Fibroblast of peridontal ligament (primary cell): ENCODE measurements at regions not wholly inside any gene's neighbourhood (a gene's known extent, or its start where the extent isn't known, plus 50 kb on each side); places are given as distances from the start of the nearest gene placed in this dataset.
A peak's percentile ranks its signal among the peaks of the same experiment; 100 is the strongest.

ENCODE experiments used
- DNase-seq: peaks from one replicate; pipeline ENCODE4 v3.0.0-alpha.2; 2010; ENCODE audit errors: extremely low read depth

DNA sequence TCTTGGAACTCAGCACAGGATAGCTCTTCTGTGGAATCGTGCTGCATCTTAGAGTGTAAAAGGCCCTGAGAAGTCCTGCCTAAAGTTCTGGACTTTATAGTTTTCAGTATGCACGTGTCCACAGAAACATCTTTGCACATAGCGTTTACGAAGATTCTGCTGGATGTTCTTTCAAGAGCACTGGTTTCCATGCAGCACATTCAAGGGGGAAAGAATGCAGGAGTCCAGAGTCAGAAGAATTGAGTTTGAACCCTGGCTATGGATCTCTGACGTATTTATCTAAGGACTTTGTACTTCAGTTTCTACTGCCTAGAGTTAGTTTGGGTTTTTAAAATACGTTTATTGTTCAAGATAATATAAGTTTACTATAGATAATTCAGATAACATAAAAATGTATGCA is 282.8 kb upstream of the ZMIZ1 start:
- DNase-seq = no peak

DNA sequence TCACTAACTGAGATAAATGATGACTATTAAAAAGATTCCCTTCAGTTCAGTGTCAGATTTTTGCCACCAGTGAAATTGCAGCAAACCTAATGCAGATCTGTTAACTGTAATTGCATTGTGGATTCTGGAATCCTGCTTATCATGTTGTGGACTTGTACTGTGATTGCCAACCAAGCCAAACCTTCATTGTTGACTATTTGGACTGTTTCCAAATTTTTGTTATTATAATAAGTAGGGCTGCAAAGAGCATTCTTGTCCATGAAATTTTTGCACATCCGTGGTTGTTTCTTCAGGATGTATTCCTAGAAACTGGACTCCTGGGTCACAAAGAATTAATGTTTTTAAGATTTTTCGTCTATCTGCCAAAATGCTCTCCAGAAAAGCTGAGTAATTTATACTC is 281.6 kb upstream of the ZMIZ1 start:
- DNase-seq = no peak

DNA sequence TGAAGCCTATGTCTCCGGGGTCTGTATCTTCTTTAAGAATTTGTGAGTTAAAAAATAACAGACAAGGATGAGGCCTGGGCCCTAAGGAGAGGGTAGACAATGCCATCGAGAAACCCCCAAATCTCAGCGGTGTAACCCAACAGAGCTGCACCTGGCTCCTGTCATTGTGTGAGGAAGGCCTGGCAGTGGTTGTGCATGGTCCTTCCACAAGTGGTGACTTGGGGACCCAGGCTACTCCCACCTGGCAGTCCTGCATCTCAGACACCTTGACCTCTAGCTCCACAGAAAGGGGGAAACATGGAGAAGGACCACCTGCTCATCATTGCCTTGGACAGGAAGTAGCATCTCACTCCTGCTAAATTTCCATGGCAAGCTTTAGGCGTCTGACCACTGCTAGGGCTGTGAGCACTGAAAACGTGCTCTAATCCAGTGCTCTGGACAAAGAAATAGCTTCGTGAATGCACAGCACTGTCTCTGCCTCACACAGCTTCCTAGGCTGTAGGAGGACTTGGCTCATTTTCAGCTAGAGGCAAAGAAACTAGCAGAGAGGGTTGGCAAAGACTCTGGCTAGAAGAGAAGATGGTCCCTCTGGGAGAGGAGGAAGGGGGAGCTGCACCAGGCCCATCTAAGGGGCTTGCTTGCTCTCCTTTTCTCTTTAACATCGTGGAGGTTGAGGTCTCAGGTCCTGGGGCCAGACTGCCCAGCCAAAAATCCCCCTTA is 273.9 kb upstream of the ZMIZ1 start:
- DNase-seq = no peak

DNA sequence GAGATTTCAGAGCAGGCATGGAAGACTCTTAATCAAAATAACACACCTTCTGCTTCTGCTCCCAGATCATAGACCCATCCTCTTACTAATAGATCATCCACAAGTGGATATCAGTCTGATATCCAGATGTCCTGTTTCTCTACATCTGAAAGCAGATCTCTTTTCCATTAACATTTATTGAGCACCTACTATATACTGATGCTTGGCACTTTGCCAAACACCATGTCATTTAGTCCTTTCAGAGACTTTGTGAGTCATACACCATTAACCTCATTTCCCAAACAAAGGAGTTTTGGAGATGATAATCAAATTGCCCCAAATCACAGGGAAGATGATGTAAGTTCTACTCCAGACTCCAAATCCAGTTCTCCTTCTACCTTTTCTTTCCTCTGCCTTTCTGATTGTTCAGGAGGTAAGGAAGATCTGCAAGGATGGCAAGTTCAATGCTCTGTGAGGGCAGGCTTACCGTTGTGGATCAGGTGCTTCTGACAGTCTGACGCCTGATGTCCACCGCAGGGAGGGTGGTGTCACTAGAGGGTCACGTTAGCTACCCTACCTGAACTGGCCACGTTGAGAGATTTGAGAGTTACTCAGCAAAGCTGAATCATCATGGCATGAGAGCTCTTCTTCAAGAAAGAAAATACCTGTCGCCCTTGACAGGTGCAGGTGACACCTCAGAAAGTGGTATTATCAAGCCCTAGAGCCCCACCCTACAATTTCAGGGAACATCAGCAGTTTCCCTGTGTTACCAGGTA is 269.6 kb upstream of the ZMIZ1 start:
- no peak for DNase-seq

DNA sequence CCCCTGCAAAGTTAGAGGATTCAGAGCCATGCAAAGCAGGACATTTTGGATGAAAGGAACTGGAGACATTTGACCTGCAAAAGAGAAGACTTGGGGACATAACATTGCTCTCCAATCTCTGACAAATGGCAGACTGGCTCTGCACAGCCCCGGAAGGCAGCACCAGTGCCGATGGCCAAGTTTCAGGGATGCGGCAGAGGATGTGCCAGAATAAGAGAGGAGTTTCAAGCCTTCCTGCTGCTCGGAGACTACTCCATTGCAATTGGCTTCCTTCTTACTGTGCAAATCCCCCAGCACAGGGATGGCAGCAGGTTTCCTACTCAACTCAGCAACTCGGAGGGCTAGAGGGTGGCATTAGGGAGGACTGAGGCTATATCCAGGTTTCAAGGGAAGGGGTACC is 268.8 kb upstream of the ZMIZ1 start:
- no peak for DNase-seq

DNA sequence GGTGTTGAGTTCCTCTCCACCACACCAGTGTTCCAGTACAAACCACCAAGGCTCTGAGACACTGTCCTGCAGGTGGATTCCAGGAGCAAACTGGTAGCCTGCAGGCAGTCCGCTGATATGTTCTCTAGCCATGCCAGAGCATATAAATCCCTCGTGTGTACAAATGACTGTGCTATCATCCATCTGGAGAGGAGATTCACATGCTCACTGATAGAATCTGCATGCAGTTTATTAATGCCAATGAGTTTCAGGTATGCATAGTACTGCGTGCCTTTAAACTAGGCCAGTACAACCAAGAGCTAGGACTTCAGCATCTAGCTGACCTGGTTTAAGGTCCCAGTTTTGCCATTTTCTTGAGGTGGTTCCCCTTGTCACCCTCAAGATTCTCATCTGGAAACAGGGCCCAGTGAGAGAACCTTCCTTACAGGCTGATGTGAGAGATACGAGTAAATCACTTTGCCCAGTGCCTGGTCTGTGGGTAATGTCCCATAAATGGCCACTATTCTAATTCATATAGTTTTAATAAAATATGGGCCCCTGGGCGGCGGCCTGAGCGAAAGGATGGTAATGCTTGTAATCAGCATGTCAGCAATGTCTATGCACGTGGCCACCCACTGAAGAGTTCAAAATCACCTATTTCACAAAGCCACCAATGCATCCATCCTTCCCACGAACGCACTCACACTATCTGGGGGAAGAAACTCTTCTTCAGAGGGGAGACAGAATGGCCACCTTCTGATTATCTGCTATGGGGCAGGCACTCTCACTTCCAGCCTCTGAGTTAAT is 268.0 kb upstream of the ZMIZ1 start:
- no peak for DNase-seq

DNA sequence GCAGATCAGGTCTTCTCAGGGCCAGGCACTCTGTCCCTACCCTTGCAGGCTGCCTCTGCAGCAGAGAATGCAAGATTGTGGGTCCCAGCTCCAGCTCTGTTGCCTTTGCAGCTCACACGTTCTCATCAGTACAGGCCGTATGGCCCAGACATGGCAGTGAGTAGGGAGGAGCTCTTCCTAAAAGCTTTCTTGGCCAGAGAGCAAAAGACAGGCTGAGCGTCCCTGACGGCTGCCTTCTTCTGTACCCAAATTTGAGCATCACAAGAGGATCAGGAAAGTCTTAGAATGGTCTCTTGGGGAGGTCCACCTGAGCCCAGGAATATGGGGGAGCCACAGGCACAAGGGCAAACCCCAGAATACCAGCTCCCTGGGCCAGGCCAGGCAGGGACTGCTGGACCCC is 266.3 kb upstream of the ZMIZ1 start:
- no peak for DNase-seq

DNA sequence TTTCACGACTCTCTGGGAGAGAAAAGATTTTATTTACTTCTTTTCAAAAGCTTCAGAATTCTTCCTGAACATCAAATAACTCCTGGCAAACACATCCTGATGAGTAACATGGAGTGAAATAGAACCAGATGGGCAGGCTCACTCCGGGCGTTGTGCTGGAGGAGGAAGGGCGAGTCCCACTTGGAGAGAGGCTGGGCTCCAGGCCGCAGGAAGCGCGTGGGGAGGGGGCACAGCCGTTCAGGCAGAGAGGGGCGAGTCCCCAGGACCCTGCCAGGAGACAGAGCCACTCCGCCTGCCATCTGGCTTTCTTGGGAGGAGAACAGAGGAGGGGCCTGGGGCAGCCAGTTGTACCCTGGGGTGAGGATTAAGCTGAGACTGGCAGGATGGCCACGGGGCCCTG is 265.9 kb upstream of the ZMIZ1 start:
- peak; percentile 87 for DNase-seq

DNA sequence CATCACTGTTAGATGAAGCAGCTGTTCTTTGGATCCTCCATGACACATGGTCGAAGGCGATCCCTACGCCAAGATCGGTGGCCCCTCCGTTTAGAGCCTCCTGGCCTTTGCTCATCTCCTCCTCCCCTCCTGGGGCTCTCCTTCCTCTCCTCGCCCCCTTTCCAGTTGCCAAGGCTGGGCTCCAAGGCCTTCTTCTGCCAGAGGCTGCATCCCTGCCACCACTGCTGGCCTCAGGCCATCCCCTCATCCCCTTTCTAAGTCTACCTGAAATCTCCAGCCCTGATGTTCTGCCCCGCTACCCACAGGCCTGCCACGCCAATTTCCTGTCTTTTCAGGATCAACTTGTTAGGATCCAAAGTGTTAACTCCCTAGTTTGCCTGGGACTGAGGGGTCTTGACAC is 265.1 kb upstream of the ZMIZ1 start:
- DNase-seq = no peak

DNA sequence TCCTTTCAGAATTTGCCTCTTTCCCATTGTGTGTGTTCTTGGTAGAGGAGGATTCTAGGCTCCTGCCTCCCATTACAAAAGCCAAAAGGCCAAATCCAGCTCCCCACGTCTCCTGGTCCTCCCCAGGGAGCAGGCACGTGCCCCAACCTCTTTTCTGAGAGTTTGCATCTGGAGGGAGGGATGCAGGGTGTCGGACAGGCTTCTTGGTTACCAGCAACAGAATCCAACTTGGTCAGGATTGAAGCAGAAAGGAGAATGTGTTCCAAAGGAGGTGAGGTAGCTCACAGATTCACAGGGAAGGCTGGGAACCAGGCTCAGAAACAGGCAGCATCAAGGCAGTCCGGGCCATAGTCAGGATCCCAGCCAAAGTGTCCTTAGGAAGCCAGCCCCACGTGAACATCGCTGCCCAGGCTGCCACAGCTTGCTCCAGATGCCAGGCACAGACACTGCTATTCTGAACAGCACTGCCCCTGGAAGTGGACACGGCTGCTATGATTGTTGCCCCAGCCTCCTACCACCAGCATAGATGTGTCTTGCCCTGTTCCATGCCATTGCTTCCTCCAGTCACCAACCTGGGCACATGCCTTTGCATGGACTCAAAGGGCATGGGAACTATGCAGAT is 264.2 kb upstream of the ZMIZ1 start:
- DNase-seq = no peak

DNA sequence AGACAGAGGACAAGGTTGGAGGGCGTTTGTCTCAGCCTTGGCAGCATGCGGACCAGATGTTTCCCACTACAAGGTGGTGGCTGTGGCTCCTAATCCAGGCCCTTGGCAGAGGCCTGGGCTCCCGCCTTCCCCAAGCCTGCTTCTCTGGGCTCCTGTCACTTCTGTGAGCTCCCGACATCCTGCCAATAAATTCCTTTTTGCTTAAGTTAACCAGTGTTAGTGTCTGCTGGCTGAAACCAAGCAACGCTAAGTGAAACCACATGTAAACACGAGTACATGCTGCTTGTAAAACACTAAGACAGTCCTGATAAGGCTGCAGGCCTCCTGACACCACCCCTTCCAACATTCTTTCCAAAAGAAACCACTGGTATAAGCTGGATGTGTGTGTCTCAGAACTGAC is 263.6 kb upstream of the ZMIZ1 start:
- DNase-seq = peak; percentile 100

DNA sequence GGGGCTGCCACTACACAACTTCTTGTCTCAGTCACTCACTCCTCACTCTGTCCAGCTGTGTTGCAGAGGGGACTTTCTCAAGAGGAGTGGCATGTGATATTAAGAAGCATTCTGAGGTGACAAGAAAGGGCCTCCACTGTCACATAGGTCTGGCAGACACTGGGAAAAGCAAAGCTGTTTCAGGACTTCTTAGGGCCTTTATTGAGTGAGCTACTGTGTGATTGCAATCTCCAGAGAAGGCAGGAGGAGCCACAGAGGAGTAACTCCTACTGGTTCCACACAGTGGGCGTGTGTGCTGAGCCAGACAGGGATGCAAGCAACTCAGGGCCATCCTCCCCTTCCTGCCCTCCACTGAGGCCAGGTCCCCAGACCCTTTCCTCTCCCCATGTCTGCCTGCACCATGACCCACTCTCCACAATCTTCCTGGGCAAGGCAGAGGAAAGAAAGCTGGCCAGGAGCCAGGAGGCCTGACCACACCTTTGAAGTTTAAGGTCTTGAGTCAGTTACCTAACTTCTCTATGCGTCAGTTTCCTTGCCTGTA is 262.0 kb upstream of the ZMIZ1 start:
- DNase-seq = no peak

DNA sequence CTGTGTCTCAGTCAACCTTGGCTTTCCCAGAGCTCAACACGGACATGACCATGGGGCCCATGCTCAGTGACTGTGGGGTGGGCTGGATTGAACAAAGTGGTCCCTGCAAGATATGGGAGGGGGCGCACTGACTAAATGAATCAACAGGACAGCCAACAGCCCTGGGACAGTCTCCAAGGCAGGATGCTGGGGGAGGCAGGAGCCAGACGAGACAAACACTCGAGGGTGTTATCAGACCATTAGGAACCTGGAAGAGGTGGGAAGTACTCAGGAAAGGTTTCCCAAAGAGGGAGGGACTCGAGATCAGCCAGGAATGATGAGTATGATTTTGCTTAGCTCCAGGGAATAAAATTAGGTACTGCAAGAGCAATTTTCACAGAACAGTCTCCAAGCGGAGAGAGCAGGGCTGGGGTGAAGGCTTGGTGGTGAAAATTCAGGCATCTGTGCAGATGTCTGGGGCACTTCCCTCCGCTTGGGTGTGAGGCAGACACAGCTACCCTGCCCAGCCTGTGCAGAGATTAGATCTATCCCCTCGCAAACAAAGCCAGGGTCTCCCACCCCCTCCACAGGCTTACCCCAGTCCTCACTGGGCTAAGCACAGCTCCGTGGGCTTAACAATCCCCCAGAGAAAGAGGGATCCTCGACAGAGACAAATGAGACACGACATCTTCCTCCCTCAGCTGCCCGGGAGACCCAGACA is 261.1 kb upstream of the ZMIZ1 start:
- DNase-seq = no peak

DNA sequence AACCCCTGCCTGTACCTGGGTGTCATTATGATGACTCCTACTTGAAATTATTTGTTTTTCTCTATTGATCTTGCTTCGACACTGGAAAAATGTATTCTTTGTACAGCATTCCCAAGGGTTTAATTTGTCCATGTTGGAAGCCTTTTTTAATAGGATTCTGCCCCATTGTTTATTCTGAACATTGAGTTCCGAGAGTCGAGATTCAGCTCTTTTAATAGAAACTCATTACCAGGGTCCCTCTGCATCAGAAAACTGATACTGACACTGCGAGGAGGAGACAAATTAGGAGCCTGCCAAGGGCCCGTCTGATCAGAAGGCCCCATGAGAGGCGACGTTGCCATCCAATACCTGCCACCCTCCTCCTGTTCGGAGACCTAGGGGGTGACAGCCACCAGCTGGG is 260.5 kb upstream of the ZMIZ1 start:
- DNase-seq = no peak

DNA sequence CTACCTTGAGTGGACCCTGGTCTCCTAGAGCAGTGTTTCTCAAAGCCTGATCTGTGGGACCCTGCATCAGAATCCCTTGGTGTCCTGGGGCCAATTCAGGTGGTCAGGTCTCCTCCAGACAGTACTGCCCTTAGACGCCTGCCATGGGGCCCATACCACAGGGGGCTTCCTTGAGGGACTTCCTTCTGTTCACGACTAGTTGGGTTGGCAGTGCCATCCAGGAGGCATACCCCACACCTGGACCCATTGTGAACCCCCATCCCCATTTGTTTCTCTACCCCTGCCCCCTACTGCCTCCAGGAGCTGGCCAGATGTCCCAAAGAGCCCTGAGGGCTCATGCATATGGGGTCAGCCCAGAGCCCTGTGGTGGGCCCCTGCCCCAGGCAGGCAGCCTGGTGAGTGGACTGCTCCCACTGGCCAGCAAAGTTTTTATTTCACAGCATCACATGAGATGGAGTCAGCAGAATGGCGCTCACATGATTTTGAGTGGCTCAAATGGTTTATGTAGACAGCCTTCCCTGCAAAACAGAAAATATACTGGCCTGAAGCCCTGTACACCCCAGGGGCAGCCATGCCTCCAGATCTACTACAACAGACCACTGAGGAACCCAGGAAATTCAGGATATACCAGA is 259.9 kb upstream of the ZMIZ1 start:
- DNase-seq = peak; percentile 26

DNA sequence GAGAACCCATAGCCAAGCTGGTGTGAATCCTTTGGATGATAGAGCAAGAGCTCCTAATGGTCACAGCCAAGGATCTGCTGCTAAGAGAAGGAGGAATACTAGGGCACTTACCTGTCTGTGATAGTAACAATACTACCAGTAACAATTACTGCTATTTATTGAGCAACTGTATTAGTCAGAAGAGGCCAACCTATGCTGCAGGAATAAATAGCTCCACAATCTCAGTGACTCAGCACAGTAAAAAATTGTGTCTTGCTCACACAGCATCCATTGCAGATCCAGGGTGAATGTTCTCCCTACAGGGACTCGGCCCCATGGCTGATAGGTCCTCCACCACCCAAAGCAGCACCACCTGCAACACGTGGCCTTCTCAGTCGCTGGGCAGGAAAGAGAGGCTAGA is 257.6 kb upstream of the ZMIZ1 start:
- DNase-seq = no peak

DNA sequence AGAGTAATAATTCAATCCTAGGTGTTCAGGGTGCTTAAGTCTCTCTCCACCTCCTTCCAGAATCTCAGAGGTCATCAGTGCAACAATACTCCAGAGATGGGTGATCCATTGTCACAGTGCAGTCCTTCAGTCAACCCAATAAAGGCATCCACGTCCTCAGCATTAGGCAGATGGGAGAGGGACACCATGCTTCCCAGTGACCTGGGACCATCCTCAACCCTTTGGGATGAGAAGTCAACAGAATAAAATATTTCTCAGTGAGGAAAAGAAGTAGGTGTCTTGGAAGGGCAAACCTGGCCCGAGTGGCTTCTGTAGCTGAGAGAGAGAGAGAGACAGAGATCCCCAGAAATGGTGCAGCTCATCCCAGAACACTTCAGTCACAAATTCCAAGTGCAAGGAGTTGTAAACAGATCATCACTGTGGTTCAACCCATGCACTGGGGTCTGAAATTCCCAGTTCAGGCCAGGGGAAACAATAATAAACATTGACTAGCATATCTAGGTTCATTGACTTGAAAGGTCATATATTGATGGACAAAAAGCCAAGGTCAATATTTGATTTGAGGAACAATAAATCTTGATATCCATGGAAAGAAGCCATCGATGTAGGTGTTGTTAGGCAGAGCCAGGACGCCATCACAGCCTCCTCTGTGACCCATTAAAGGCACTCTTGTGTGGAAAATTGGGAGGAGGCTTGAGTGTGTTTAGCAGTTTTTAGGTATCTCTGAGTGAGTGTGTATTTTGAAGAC is 256.0 kb upstream of the ZMIZ1 start:
- no peak for DNase-seq

DNA sequence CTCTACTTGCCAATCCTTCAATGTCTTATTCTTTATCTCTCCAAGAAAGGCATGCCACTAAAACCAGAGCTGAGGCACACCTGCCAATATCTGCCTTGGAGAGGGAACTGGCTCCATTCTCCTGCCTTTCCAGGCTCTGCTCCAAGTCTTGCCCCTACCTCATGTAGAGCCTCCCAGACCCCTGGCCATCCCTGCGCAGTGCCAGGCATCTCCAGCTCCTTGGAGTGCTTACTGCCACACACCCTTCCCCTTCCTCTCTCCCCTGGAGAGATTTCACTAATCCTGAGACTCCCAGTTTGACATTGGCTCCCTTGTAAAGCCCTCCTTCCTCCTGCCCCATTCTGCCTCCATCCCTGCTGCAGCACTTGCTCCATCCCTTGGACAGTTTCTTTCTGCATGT is 255.2 kb upstream of the ZMIZ1 start:
- DNase-seq = no peak

DNA sequence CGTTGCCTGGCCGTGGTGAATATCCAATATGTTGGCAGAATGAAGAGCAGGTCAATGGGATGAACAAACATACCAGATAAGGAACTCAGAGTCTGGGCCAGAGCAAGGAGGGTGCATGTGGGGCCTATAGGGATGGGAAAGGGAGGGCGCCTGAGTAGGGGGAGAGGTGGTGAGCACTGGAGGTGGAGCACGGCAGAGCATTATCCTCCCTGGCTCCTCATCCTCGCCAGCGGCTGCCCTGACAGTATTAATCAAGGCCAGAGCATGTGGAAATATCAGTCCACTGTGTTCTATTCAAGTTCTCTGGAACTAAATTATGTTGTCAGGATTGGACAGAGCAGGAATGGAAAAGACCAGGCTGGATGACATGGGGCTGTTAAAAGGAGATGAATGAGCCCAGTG is 254.8 kb upstream of the ZMIZ1 start:
- no peak for DNase-seq

DNA sequence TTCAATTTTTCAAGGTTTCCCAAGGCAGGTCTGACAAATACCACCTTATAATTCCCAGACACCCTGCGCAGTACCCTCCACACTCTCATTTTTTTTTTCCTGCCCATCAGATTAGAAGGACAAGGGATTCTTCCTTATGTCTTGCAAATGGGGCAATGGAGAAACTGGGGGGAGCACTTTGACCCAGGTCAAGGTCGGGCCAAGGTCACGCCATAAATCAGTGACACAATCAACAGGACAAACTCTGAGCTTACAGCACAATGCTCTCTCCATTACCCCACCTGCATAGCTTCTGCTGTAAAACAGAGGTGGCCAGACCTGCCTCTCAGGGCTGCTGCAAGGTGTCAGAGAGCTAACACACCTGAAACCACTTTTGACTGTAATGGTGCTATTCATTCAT is 254.4 kb upstream of the ZMIZ1 start:
- no peak for DNase-seq
